Psoas muscle (tissue), 7 donors: ENCODE measurements at regions not wholly inside any gene's neighbourhood (a gene's known extent, or its start where the extent isn't known, plus 50 kb on each side); places are given as distances from the start of the nearest gene placed in this dataset.
A peak's percentile ranks its signal among the peaks of the same experiment; 100 is the strongest.

Source experiments
- ATAC-seq, 4 donors: fragments of 200-7000 bp; cut with Tn5 transposase; one replicate each; pipeline ENCODE4 v1.9.1; 2020; ENCODE audit warnings: moderate library complexity in 3 of 4, mild to moderate bottlenecking in 2 of 4
- DNase-seq, 2 donors: peaks; one replicate each; pipeline ENCODE4 v3.0.0-alpha.2; 2020
- H3K27ac ChIP-seq: fragments of 200-600 bp; one replicate; pipeline ENCODE4 v1.8.0; 2022
- H3K27me3 ChIP-seq, 3 donors: fragments of 200-600 bp in 1 of 3; one replicate each; pipeline versions ENCODE4 v1.6.1 to v1.8.0; 2013 to 2022; ENCODE audit warnings: low read length in 2 of 3, mild to moderate bottlenecking in 2 of 3, moderate library complexity in 1 of 3; ENCODE audit not compliant: insufficient read depth in 3 of 3
- H3K36me3 ChIP-seq, 2 donors: fragments of 200-600 bp in 1 of 2; one replicate each; pipeline versions ENCODE4 v1.6.1 to v1.8.0; 2013 to 2022; ENCODE audit warnings: low read depth in 1 of 2, mild to moderate bottlenecking in 1 of 2, moderate library complexity in 1 of 2; ENCODE audit not compliant: insufficient read depth in 1 of 2
- H3K4me1 ChIP-seq: fragments of 200-600 bp; one replicate; pipeline ENCODE4 v1.8.0; 2022
- H3K4me3 ChIP-seq: fragments of 200-600 bp; one replicate; pipeline ENCODE4 v1.8.0; 2022; ENCODE audit warnings: mild to moderate bottlenecking
- H3K9me3 ChIP-seq: fragments of 200-600 bp; one replicate; pipeline ENCODE4 v1.8.0; 2022
- WGBS, 3 donors: extraction: QIAGEN DNeasy Blood & Tissue Kit; methylation state at CpG; one replicate each; pipeline versions ENCODE4 v1.1.6 to v1.1.7; 2013; 5-methylcytosine and 5-hydroxymethylcytosine counted together
- intact Hi-C, 2 donors: fragments of 100-400 bp; cut with DNase I; formaldehyde crosslinking; loops; one replicate each; pipeline versions ENCODE4 v1.11.0 to v1.14.2; 2022
- TF ChIP-seq, protein P1 (sequence below): fragments of 200-600 bp; IDR thresholded peaks from one replicate; pipeline ENCODE4 v1.8.0; 2022; ENCODE audit warnings: antibody characterized with exemption
- donor health status: healthy with polysubstance abuse.
- donor health status: DM: no; HTN: no; CAD: no; lungs with moderate emphysema.
- donor health status: Bipolar disorder and iron deficiency.
- donor health status: healthy.
- donor health status: DM: yes; HTN: yes; CAD: no.
- donor health status: DM: no; HTN: no; CAD: no.
- donor health status: DM: yes; HTN: yes; CAD: no.

DNA sequence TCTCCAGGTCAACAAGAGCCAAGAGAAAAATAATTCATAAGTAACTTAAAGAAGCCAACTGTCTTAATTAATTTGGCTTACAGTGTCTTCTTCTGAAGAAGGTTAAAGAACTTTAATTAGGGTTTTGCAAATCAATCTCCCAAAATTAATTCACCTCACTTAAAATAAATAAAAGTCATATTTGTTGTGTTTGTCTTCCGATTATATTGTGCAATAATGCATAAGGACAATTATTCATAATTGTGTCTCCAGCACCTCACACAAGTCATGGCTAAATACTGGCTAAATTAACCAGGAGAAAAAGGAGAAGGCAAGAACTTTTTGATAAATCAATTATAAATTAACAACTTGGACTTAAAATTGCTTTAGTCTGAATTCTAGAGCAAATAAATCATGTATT is 899.0 kb upstream of the NR2F2 start:
- Histone ChIP-seq H3K4me1 (no peaks in the 10 kb centered on the region), H3K27ac (no peak overlapping the region), H3K36me3 (no peaks in the 10 kb centered on the region), H3K4me3 (no peak overlapping the region), H3K9me3 (no peaks in the 10 kb centered on the region), H3K27me3 (no peaks in the 10 kb centered on the region)
- WGBS, 3 donors = 78 to 95% (median 95%) methylated on average over 1 of the region's 1 CpG
- DNase-seq (no peak), ATAC-seq (no peak)
- TF ChIP-seq, protein P1, sequence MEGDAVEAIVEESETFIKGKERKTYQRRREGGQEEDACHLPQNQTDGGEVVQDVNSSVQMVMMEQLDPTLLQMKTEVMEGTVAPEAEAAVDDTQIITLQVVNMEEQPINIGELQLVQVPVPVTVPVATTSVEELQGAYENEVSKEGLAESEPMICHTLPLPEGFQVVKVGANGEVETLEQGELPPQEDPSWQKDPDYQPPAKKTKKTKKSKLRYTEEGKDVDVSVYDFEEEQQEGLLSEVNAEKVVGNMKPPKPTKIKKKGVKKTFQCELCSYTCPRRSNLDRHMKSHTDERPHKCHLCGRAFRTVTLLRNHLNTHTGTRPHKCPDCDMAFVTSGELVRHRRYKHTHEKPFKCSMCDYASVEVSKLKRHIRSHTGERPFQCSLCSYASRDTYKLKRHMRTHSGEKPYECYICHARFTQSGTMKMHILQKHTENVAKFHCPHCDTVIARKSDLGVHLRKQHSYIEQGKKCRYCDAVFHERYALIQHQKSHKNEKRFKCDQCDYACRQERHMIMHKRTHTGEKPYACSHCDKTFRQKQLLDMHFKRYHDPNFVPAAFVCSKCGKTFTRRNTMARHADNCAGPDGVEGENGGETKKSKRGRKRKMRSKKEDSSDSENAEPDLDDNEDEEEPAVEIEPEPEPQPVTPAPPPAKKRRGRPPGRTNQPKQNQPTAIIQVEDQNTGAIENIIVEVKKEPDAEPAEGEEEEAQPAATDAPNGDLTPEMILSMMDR = no peak
- intact Hi-C loops = no loop called here

DNA sequence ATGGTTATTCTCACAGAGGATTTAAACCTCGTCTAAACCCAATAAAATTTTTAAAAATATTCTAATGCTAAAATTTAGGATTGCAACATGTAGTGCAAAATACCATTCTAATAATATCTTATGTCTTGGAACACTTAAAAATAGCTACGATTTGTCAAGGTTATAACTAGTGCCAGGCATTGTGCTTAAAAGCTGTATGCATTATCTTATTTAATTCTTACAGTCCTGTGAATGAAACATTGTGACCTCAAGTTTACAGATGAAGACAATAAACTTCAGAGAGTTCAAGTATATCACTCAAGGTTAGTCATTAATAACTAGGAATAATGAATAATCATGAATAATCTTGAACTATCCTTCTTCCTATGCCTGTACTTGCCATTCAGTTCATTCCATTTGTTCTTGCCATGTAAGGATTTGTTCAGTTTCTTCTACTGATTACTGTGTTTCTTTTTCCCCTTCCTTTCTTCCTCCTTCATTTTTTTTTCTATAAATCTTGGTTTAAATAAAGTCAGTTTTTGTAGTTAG is 897.6 kb upstream of the NR2F2 start:
- Histone ChIP-seq H3K36me3 (no peaks in the 10 kb centered on the region), H3K27ac (no peak overlapping the region), H3K27me3 (no peaks in the 10 kb centered on the region), H3K9me3 (no peaks in the 10 kb centered on the region), H3K4me3 (no peak overlapping the region), H3K4me1 (no peaks in the 10 kb centered on the region)
- no peak for DNase-seq
- TF ChIP-seq, protein P1 = no peak
- no peak for ATAC-seq
- intact Hi-C loops = no loop called here
- 21 to 31% (median 23%) methylated on average over 2 of the region's 2 CpGs for WGBS, 3 donors

DNA sequence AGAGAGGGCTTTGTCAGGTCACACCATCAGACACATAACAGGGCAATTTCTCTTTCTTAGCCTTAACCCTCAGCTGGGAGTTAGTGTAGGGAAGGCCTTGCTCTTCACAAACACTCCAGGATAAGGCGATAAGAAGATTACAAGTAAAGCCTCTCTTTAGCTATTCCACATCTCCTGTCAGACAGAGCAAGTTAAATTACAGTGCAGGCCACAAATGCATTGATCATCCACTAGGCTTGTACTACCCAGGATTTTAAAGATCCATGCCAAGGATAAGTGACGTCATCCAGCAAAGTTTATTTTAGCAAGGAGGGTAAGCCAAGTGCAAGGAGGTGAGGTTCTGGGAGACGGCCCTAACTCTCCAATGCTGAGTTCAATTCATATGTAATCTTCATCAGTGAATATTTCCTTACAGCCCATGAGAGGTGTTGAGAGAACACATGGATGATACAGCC is 890.6 kb upstream of the NR2F2 start:
- Histone ChIP-seq H3K27ac (peak overlapping the region; percentile 10), H3K4me1 (no peaks in the 10 kb centered on the region), H3K4me3 (no peak overlapping the region), H3K27me3 (no peaks in the 10 kb centered on the region), H3K36me3 (no peaks in the 10 kb centered on the region), H3K9me3 (no peaks in the 10 kb centered on the region)
- 59 to 67% (median 61%) methylated on average over 3 of the region's 3 CpGs for WGBS, 3 donors
- intact Hi-C loops = no loop called here
- DNase-seq (no peak), ATAC-seq (no peak)
- TF ChIP-seq, protein P1 = no peak

- H3K27me3 ChIP-seq = no peaks in the 10 kb centered on the region
- DNase-seq (no peak), ATAC-seq (no peak)
- intact Hi-C loops = no loop called here
- H3K4me3 ChIP-seq = no peak overlapping the region
- WGBS, 3 donors = 47 to 52% (median 48%) methylated on average over 6 of the region's 6 CpGs
- peak overlapping the region; percentile 10 for H3K27ac ChIP-seq
- H3K9me3 ChIP-seq = no peaks in the 10 kb centered on the region
- no peaks in the 10 kb centered on the region for H3K4me1 ChIP-seq
- H3K36me3 ChIP-seq = no peaks in the 10 kb centered on the region
- TF ChIP-seq, protein P1 = no peak
Observed at GRCh38 chr15:95440712-95441111, 889.8 kb upstream of the NR2F2 start.

DNA sequence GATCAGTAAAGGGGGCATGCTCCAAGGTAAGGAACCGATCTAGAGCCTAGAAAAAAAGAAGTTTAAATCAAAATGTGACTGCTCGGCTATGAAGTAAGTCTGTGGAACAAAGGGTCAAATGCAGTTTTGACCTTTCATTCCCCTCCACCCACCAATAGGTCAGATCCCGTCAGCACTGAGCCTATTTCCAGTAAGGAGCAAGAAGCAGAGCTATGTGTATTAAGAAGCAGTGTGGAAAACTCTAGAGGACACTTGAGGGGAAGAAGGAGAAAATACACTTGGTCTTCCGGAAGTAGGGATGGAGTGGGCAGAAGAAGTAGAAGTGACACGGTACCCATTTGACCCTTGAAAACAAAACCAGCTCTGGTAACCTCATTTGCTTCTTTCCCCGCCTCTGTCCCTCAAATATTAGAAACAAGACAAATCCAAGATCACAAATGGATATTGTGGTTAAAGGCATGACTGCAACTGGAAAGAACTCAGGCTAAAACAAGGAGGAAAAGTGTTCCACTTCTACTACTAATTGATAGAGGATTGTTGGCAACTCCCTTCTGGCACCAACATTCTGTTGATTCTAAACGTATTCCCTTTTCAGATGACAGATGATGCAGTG is 888.3 kb upstream of the NR2F2 start:
- Histone ChIP-seq H3K9me3 (no peaks in the 10 kb centered on the region), H3K36me3 (no peaks in the 10 kb centered on the region), H3K4me1 (no peaks in the 10 kb centered on the region), H3K27me3 (no peaks in the 10 kb centered on the region), H3K4me3 (no peak overlapping the region), H3K27ac (peak overlapping the region; percentile 18)
- no peak for ATAC-seq
- intact Hi-C loops = no loop called here
- DNase-seq = no peak
- 64 to 65% (median 65%) methylated on average over 7 of the region's 7 CpGs for WGBS, 3 donors
- TF ChIP-seq, protein P1 = no peak
